ENCODE measurements at regions not wholly inside any gene's neighbourhood (a gene's known extent, or its start where the extent isn't known, plus 50 kb on each side); places are given as distances from the start of the nearest gene placed in this dataset.

- DNase-seq (ENCODE audit: low spot score), result peak; percentile 41
Measured at GRCh38 chr9:89790542-89791109, 185.8 kb downstream of the GADD45G start.

GRCh38 chr9:89791754-89792153 is 186.9 kb downstream of the GADD45G start:
- peak; percentile 62 for DNase-seq (ENCODE audit: low spot score)

GRCh38 chr9:89792189-89793123 is 187.6 kb downstream of the GADD45G start:
- peak; percentile 83 for DNase-seq (ENCODE audit: low spot score)

DNA sequence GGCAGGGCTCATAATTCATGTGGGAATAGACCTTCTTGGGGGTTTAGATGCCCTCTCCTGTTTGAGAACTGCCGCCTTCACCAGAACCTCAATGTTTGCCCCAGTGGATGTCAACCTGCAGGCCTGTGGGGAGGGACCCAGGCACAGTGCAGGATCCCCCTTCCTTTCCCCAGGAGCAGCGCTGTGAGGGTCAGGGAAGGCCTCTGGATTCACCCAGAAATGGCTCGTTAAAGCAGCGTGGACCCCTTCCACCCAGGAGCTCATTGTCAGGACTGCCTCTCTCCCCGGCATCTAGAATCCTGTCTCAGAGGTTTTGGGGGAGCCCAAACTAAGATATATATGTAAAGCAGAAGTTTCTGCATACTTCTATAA is 188.3 kb downstream of the GADD45G start:
- peak; percentile 68 for DNase-seq (ENCODE audit: low spot score)

- DNase-seq (ENCODE audit: low spot score), result peak; percentile 51
Measured at GRCh38 chr9:89793551-89793950, 188.7 kb downstream of the GADD45G start.

GRCh38 chr9:89794918-89795317 is 190.1 kb downstream of the GADD45G start:
- DNase-seq (ENCODE audit: low spot score), result peak; percentile 68

GRCh38 chr9:89795538-89796195 is 190.9 kb downstream of the GADD45G start:
- peak; percentile 49 for DNase-seq (ENCODE audit: low spot score)

DNA sequence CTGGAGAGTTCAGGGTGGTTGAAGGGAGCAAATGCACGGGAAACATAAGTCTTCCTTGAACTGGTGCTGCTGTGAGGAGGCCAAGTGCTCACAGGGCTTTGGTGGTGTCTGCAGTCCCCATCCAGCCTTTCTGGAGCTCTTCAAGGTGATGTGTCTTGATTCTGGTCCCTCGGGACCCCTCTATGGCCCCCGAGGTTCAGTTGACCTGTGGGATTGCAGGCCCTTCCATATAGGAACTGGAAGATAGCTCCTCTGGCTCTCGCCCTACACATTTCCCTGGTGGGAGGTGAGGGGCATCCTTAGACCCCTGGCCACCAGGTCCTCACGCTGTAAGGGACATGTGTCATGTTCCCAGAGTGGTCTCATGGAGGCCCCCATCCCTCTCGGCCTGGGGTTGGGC is 191.8 kb downstream of the GADD45G start:
- DNase-seq (ENCODE audit: low spot score), result peak; percentile 51

DNA sequence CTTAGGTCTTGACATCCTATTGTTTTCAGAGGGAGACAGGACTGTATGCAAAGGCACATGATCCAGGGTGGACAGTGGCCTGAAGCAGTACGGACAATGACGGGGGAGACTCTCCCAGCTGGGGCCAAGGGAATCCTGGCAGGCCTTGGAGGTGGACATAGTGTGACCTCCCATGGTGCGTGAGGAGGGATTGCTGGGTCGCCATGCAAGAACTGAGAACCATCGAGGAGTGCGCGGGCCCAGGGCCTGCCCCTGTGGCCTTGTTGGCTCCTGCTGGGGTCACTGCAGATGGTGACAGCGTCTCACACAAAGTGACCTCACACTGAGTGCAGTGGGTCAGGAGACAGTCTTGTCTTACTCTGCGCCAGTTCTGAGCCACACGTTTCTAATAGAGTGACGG is 192.4 kb downstream of the GADD45G start:
- DNase-seq (ENCODE audit: low spot score), result peak; percentile 72

- DNase-seq (ENCODE audit: low spot score), result no peak
Measured at GRCh38 chr9:89797937-89798455, 193.2 kb downstream of the GADD45G start.

GRCh38 chr9:89798547-89799120 is 193.8 kb downstream of the GADD45G start:
- DNase-seq (ENCODE audit: low spot score), result no peak

DNA sequence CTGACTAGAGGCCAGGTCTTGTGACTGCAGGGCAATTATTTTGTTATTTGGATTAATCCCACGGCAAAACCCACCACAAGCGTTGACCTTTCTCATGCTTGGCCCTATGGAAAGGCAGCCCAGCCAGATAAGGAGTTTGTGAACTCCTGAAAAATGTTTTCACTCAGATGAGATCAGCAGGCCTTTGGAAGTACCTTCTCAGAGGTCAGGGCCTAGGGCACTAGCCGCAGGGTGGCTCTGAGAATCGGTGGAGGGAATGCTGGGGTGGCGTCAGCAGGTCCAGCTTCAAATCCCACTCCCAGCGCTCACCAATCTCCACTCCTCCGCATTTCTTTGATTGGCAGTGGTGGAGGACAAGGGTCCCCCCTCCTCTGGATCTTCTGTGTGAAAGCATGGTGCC is 194.4 kb downstream of the GADD45G start:
- DNase-seq (ENCODE audit: low spot score), result no peak

DNA sequence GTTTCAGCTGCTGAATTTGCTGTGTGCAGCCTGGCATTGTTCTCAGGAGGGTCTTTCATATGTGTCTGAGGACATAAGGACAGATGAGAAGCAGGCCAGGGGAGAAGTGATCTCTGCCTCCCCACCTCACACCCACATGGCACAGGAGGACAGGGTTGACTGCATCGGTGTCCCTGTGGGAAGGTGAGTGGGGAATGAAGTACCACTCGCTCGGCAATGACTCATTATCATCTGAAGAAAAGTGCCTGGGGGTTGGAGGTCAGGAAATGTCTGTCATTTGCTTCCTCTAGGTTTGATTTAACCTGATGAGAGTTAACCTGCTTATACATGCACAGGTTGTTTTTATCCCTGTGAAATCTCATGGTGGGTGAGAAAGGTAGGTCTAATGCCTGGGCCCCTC is 195.0 kb downstream of the GADD45G start:
- DNase-seq (ENCODE audit: low spot score), result no peak

DNA sequence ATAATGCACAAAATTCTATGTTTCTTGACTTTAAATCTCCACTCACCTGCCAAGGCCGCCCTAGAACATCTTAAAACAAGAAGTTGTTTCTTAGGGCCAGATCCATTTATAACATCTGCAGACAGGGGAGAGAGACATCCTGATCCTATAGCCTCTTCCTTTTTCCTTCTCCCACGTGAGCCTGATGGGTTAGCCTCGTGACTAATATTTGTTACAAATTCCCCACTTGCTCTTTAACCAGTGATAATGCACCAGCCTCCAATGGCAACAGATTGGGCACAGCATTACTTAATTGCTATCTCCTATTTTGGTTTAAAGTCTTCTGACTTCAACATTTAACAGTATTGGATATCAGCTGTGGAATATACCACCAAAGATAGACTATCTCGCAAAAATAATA is 196.5 kb downstream of the GADD45G start:
- no peak for DNase-seq (ENCODE audit: low spot score)

- DNase-seq (ENCODE audit: low spot score), result no peak
Measured at GRCh38 chr9:89801742-89802670, 197.2 kb downstream of the GADD45G start.

DNA sequence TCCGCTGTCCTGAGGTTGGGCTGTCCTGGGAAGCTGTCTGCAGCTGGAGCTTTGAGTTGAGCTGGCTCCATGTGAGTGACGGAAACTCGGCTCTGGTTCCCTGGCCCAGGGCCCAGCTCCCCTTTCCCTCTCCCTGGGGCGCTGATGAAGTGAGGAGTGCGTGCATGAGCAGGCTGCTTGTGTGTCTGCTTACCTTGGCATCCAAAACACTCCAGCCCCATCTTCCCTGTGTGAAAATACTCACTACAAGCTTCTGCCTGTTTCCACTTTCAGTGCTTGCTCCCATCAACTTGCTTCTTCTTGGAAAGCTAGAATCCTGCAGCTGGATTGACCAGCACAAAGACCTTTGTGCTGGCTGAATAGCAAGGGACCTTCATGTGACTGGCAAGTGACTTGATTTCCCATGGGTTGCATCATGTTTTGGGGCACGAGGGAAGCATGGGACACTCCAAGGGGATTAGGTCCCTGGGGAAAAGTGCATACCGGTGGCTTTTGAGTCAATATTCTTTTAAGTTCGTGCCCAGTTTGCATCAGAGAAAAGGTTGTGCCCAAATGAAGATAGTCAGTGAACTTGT is 198.1 kb downstream of the GADD45G start:
- DNase-seq (ENCODE audit: low spot score), result no peak

GRCh38 chr9:89803403-89803802 is 198.6 kb downstream of the GADD45G start:
- DNase-seq (ENCODE audit: low spot score), result no peak

- no peak for DNase-seq (ENCODE audit: low spot score)
Measured at GRCh38 chr9:89804766-89805531, 200.1 kb downstream of the GADD45G start.

GRCh38 chr9:89805571-89806292 is 200.9 kb downstream of the GADD45G start:
- DNase-seq (ENCODE audit: low spot score), result no peak
